Right kidney (tissue), 1 donor: ENCODE measurements at regions not wholly inside any gene's neighbourhood (a gene's known extent, or its start where the extent isn't known, plus 50 kb on each side); places are given as distances from the start of the nearest gene placed in this dataset.

Experiments
- DNase-seq: peaks from one replicate; pipeline ENCODE4 v3.0.0-alpha.2; 2016

GRCh38 chr5:124262470-124262869, 484.0 kb downstream of the ZNF608 start:
- no peak for DNase-seq

GRCh38 chr5:124261848-124262247, 484.6 kb downstream of the ZNF608 start:
- DNase-seq, result no peak

- no peak for DNase-seq
These were observed 485.4 kb downstream of the ZNF608 start for GRCh38 chr5:124260921-124261515.

DNA sequence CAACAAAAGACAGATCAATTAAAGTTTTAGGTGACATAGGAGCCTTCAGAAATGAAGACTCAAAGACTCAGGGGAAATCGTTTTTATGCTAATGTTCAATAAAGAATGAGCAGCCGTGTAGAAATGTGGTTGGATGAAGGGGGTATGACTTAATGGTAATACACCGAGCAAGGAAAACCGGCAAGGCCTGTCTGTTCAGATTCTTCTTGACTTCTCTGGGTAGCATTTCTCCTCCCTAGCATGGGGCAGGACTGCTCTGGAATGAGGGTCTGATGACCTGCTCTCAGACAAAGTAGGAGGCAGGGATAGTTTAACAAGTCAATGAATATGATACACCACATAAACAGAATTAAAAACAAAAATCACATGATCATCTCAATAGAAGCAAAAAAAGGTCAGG, 487.4 kb downstream of the ZNF608 start:
- no peak for DNase-seq

DNA sequence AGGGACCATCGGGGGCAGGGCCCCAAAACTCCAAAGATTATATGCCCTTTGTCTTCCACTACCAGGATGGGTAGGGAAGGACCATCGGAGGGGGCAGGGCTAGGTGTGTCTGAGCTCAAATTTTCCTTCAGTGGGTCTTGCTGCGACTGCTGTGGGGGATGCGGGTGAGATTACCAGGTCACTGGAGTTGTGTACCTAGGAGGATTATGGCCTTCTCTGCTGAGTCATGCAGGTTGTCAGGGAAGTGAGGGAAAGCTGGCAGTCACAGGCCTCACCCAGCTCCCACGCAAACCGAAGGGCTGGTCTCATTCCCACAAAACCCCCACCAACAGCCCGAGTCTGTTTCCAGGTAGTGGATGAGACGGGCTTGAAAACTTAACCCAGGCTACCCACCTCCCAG, 489.4 kb downstream of the ZNF608 start:
- DNase-seq, result no peak

- DNase-seq, result no peak
These were observed 493.1 kb downstream of the ZNF608 start for GRCh38 chr5:124253203-124253810.

- DNase-seq, result no peak
These were observed 493.7 kb downstream of the ZNF608 start for GRCh38 chr5:124252747-124253146.

GRCh38 chr5:124252191-124252638, 494.2 kb downstream of the ZNF608 start:
- no peak for DNase-seq

GRCh38 chr5:124245276-124245675, 501.2 kb downstream of the ZNF608 start:
- no peak for DNase-seq

GRCh38 chr5:124240732-124241131, 505.7 kb downstream of the ZNF608 start:
- no peak for DNase-seq

- no peak for DNase-seq
These were observed 506.9 kb downstream of the ZNF608 start for GRCh38 chr5:124239572-124239971.

DNA sequence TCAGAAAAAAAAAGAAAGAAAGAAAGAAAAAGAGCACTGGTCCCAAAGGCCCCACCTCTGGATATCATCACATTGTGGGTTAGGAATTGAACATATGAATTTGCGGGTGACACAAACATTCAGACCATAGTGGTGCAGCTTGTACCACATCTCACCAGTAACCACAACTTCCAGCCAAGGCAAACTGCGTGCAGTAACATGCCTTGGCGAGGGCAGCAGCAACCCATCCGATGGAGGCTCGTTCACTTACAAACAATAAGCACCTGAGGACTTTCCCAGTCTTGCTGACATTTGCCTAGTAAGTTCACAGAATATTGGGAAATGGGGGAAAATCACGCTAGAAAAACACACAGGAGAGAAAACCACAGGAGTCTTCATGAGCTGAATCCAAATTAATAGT, 508.1 kb downstream of the ZNF608 start:
- no peak for DNase-seq

DNA sequence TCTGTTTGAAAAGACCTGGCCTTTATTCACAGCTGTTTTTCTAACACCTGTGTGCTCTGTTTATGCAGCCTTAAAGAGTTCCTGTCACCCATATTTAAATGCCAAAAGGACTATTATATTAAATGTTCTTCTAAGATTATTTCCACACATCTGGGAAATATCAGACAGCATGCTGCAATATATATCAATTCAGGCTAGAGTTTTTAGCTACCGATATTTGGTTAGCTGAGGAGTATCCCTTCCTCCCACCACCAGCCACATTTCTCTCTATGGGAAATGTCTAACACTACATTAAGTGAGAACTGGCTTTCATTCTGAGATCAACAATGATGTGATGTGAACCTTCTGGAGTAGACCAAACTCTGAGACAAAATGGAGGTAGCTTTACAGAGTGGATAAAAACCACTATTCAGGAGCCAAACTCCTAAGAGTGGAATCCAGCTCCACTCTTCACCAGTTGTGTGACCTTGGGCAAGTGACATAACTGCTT, 509.2 kb downstream of the ZNF608 start:
- no peak for DNase-seq

- no peak for DNase-seq
These were observed 509.9 kb downstream of the ZNF608 start for GRCh38 chr5:124236361-124237205.

DNA sequence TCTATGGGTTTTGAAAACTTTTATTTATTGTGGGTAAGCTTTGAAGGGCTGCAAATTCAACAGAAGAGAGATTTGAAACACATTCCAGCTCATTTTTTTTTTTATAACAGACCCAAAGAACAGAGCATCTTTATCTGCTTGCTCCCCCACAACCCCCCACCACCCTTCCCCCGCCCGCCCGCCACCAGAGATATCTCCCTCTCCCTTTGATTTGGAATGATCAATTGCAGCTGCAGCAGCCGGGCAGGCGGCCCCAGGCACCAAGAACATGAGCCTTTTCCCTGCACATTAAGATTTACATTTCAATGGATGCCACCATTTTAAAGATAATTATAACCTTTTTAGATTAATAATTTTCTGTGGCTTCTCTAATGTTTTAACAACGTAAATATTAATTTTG, 510.9 kb downstream of the ZNF608 start:
- no peak for DNase-seq

DNA sequence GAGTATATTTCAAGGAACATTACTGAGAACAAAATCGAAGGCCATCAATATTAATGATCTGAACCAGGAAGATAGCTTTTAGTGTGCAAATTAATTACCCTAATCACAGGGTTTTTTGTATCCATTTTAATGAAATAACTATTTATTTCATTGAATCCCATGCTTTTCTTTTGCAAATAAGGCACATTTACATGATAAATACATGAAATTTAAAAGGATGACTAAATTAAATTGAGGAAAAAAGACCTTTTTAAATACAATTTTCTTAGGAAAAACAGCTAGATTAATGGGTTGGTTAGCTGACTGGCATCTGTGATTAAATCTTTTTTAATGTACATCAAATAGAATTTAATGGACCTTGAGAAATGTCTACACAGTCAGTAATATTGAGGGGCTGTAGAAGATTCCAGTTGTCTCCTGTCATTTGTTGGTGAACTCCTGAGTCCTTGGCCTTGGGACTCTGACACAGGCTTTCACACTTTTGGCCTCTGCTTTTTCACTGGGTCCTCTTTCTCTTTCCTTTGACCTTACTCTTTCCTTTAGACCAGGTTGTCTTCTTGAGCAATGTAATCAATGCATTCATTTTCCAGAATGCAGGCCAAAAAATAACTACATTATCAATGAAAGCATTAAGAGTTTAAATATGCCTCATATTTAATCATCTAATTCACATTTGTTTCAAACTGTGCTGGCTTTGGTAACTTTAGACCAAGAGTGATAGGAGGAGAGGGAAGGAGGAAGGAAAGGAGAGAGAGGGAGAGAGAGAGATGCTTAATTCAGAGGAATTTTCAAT, 511.5 kb downstream of the ZNF608 start:
- DNase-seq, result no peak

DNA sequence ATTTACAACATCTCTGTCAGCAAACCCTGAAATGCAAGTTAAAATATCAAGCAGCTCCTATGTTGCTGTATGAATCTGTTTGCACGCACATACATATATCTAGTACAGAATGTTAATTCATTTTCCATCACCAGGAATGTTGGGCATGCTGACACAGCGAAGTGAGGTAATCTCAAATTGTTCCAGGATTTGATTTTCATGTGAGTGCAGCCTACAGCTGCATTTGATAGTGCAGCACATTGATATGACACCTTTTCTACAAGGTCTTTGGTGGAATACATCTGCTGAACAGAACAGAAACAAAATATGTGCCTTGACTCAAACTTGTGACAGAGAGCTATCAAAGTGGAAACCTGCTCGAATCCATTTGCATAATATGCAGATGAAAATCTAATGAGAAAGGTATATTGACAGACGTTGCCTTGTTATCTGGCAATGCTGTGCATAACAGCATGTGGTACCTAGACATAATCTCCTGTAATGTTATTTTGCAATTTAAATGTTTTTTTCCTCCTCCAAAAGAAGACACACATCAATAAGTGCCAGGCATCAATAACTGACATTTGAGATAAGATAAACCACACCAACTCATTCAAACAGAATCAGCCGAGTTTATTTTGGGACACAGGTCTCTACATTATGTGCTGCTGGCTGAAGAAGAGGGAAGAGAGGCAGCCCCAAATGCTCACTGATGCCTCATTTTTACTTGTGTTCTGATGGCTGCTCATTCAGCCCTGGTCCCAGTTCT, 512.2 kb downstream of the ZNF608 start:
- DNase-seq, result no peak

DNA sequence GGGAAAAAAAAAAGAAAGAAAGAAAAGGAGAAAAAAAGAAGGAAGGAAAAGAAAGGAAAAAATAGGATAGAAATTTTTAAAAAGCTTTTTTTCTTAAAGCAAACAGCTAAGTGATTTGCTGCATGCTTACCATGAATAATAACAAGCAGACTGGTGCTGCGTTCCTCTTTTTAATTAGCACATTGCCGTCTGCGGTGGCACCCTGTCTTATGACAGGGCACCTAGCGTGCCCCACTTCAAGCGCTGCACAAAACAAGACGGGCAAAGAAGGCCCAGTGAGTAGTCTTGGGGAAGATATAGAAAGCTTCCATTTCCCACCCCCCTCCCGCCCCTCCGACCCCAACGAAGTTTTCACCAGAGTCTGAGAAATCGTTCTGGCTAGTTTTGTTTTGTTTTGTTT, 513.9 kb downstream of the ZNF608 start:
- no peak for DNase-seq

DNA sequence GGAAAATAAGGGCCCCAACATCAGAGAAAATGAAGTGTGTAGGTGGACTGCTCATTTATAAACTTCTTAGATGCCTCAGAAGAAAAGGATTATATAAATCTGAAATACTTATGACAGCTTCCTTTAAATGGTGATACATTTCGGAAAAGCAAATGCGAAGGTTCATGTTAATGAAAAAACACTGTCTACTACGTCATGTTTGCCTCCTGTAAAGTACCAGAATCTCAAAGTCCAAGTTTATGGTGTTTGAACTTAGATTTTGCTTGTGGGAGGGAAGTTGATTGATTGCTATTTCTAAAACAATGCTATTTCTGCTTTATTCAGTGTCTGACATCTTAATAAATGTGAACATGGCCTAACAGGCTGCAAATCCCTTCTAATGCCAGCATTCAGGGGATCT, 514.6 kb downstream of the ZNF608 start:
- DNase-seq, result no peak

- DNase-seq, result no peak
These were observed 515.2 kb downstream of the ZNF608 start for GRCh38 chr5:124231230-124231629.

DNA sequence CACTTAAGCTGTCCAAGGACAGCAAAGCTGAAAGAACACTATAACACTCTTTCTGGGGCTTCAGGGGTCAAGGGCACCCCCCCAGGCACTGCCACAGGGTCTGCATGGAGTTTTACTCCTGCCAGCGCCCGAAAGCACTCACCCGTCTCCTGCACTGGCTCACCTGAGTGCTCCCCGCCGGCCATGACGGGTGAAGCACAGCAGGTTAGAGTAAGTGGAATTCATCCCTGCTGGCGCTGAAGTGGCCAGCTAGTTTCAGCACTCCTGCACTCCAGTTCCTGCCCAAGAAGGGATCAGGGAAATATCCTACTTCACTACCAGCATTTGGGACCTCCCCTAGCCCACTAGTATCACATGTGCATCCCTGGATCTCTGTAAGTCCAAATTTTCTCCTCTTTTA, 516.0 kb downstream of the ZNF608 start:
- no peak for DNase-seq

DNA sequence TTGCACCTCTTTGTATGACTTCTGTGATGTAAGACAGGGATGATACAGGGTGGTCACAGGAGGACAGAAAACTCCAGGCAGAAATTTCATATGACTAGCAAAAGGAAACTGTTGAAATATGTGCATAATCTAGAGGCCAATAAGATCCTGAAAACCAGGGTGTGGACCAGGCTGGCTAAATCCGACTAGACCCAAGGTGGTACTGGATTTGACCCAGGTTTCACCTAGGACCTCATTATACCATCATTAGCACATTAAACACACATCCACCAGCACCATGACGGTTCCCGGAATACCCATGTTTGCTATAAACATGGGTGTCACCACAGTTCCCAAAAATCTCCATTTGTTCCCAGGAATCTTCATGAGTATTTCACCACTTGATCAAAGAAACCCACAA, 517.1 kb downstream of the ZNF608 start:
- DNase-seq, result no peak
